Dedifferentiated amniotic fluid mesenchymal stem cell (primary cell): ENCODE measurements at regions not wholly inside any gene's neighbourhood (a gene's known extent, or its start where the extent isn't known, plus 50 kb on each side); places are given as distances from the start of the nearest gene placed in this dataset.
"Not testable (repeated sequence)": the region's sequence is repeated elsewhere in the genome, so short reads cannot be mapped to it uniquely, and the experiment has no call there.

ENCODE experiments used
- DNase-seq: peaks from one replicate; pipeline ENCODE4 v3.0.0-alpha.2; 2016; ENCODE audit errors: extremely low spot score

DNA sequence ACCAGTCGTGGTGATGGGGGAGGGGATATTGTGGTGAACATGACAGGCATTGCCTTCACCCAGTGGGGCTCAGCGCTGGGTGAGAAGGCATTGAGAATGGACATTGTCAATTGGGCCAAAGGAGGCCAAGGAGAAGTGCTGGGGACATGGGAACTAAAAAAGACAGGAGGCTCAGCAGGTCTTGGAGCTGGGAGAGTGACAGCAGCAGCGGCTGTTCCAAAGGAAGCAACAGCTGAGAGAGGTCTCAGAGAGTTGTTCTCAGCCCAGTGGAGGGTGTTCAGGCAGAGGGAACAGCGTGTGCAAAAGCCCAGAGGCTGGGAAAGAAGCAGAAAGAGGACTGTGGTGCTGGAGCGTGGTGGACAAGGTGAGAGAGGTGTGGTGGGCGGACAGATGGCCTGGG is 56.6 kb upstream of the ASNS start:
- DNase-seq, result not testable (repeated sequence)

DNA sequence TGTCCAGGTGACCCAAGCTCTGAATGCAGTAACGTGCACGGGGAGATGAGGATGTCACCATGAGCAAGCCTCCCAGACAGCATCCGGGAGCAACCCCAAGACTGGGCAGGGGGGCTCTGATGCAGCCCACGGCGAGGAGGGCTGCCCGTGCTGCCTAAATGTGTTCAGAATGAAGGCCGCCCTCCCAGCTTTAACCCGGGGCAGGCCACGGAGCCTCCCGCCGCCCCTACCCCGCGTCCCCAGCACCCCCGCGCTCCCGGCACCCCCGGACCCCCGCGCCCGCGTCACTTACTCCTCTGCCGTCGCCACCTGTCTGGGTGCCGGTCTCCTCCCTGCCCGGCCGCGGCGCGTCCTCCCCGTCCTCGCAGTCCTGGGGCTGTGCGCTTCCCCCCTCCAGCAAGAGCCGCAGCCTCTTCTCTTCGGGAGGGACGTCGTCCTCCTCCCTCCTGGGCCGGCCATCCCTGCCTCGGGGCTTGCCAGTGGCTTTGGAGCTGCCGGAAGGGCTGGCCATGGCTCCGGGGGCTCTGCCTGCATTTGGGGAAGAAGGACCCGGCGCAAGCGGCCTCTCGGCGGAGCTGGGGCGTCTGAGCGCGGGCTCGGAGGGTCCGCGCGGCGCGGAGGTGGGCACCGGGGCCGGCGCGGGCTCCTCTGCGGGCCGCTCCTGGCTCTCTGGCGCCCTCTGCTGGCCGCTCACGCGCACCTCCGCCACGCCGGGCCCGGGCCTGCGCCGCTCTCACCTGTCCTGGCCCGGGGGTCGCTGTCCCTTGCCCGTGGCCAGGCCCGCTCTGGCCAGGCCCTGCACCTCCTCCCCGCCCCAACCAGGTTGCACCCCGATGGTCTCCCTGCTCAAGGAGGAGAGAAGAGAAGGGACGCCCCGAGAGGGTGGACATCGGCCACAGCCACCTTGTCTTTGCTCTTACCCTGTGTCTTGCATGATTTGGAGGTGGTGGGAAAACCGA is 55.9 kb upstream of the ASNS start:
- peak; percentile 14 for DNase-seq
